Activated CD4-positive, alpha-beta memory T cell treated with anti-CD3 and anti-CD28 coated beads, Interleukin-2, amount 10 ng/mL, durations not matched to agents 7 days and 5 days (primary cell): ENCODE measurements at regions not wholly inside any gene's neighbourhood (a gene's known extent, or its start where the extent isn't known, plus 50 kb on each side); places are given as distances from the start of the nearest gene placed in this dataset.

Experiments
- CTCF ChIA-PET: fragments of 350-600 bp; sonication (Branson Sonifier 250); formaldehyde crosslinking; loops from one replicate; lab custom pipeline; 2021; ENCODE audit warnings: antibody characterized with exemption, inconsistent platforms; lab: Charles Lee
- POLR2A ChIA-PET: fragments of 350-600 bp; sonication (Branson Sonifier 250); formaldehyde crosslinking; loops from one replicate; lab custom pipeline; 2021; ENCODE audit warnings: antibody characterized with exemption; lab: Charles Lee
- DNase-seq: peaks from one replicate; pipeline ENCODE4 v3.0.0-alpha.2; 2020
- H3K27ac Mint-ChIP-seq: one replicate; pipeline ENCODE4 v1.8.0; 2021; ENCODE audit warnings: mild to moderate bottlenecking, mixed read lengths
- H3K27me3 Mint-ChIP-seq: one replicate; pipeline ENCODE4 v1.8.0; 2021; ENCODE audit warnings: mixed read lengths
- H3K36me3 Mint-ChIP-seq: one replicate; pipeline ENCODE4 v1.8.0; 2021; ENCODE audit warnings: low read depth, mixed read lengths
- H3K4me1 Mint-ChIP-seq: one replicate; pipeline ENCODE4 v1.8.0; 2021; ENCODE audit warnings: mixed read lengths
- H3K4me3 Mint-ChIP-seq: one replicate; pipeline ENCODE4 v1.8.0; 2021; ENCODE audit warnings: mild to moderate bottlenecking, mixed read lengths
- H3K9me3 Mint-ChIP-seq: one replicate; pipeline ENCODE4 v1.8.0; 2021; ENCODE audit warnings: mixed read lengths

GRCh38 chr6:166836785-166837718 is 119.3 kb downstream of the RNASET2 start:
- H3K27ac Mint-ChIP-seq = no peak overlapping the region
- CTCF ChIA-PET = no interaction called here
- peaks cover 6% of the 10 kb centered on the region for H3K36me3 Mint-ChIP-seq
- no peak for DNase-seq
- peaks cover 13% of the 10 kb centered on the region for H3K9me3 Mint-ChIP-seq
- POLR2A ChIA-PET = no interaction called here
- no peaks in the 10 kb centered on the region for H3K27me3 Mint-ChIP-seq
- H3K4me3 Mint-ChIP-seq = no peak overlapping the region
- peaks cover 2% of the 10 kb centered on the region for H3K4me1 Mint-ChIP-seq

- no peak overlapping the region for H3K4me3 Mint-ChIP-seq
- H3K4me1 Mint-ChIP-seq = peaks cover 13% of the 10 kb centered on the region
- ChIA-PET POLR2A (no interaction called here), CTCF (interaction anchor here (1.3 kb wide), 1 partner anchor 33 kb away, joined by 3 read pairs; no protein-coding TSS in a partner anchor)
- no peak for DNase-seq
- H3K27ac Mint-ChIP-seq = no peak overlapping the region
- no peaks in the 10 kb centered on the region for H3K27me3 Mint-ChIP-seq
- peaks cover 6% of the 10 kb centered on the region for H3K36me3 Mint-ChIP-seq
- H3K9me3 Mint-ChIP-seq = peaks cover 13% of the 10 kb centered on the region
Measured at GRCh38 chr6:166834049-166834448, 122.3 kb downstream of the RNASET2 start.

DNA sequence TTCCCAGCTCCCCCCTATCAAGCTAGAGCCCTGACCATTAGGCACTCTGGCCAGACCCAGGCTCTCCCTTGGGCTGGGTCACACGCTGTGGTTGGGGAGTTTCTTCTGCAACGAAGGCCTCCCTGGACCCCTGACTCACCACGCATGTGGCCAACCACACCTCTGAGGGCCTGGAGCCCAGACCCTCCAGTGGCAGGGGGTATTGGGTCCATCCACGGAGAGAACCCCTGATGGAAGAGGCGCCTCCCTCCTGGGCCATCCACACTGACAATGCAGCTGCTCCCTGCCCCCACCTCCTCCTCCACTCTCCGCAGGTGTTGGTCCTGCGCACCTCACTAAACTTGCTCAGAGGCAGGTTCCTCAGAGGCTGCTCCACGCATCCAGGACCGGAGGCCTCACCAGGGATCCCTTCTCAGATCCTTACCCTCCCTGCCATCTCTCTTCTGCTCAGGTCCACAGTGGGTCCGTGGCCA is 125.4 kb downstream of the RNASET2 start:
- CTCF ChIA-PET = no interaction called here

DNA sequence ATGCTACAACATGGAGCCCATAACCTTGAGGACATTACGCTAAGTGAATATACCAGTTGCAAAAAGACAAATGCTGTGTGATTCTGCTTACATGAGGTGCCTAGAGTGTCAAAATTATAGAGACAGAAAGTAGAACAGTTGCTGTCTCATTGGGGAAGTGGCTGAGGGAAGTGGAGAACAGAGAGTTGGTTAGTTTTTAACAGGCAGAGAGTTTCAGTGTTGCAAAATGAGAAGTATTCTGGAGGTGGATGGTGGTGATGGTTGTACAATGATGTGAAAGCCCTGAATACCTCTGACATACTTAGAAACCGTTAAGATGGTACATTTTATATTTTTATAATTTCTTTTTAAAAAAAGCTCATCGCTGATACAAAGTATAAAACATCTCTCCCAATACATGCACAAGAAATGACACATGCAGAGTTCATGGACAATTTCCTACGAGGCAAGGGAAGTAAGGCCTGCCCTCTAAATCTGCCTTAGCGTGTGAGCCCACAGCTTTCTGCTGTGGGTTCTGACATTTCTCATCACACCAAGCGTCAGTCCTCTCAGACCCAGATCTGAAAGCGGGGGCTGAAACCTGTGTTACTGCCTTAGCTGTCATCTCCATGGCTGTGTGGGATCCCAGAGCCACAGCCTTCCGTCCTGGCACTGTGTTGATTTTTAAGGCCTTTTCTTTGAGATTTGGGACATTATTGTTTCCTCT is 126.0 kb downstream of the RNASET2 start:
- Mint-ChIP-seq H3K4me1 (peaks cover 13% of the 10 kb centered on the region), H3K27ac (no peak overlapping the region), H3K9me3 (peaks cover 10% of the 10 kb centered on the region), H3K27me3 (no peaks in the 10 kb centered on the region), H3K36me3 (peaks cover 3% of the 10 kb centered on the region), H3K4me3 (no peak overlapping the region)
- ChIA-PET POLR2A (no interaction called here), CTCF (no interaction called here)
- DNase-seq = no peak

More for the DNA sequence above, 125.4 kb downstream of the RNASET2 start:
- Mint-ChIP-seq H3K9me3 (peaks cover 10% of the 10 kb centered on the region), H3K27ac (no peak overlapping the region), H3K4me3 (no peak overlapping the region), H3K4me1 (peaks cover 13% of the 10 kb centered on the region), H3K36me3 (peaks cover 3% of the 10 kb centered on the region), H3K27me3 (no peaks in the 10 kb centered on the region)
- no peak for DNase-seq
- POLR2A ChIA-PET = no interaction called here

GRCh38 chr6:166826264-166826663 is 130.1 kb downstream of the RNASET2 start:
- Mint-ChIP-seq H3K9me3 (no peaks in the 10 kb centered on the region), H3K36me3 (no peaks in the 10 kb centered on the region), H3K4me3 (no peak overlapping the region), H3K27ac (no peak overlapping the region), H3K27me3 (no peaks in the 10 kb centered on the region), H3K4me1 (peaks cover 9% of the 10 kb centered on the region)
- ChIA-PET CTCF (no interaction called here), POLR2A (no interaction called here)
- DNase-seq = no peak

DNA sequence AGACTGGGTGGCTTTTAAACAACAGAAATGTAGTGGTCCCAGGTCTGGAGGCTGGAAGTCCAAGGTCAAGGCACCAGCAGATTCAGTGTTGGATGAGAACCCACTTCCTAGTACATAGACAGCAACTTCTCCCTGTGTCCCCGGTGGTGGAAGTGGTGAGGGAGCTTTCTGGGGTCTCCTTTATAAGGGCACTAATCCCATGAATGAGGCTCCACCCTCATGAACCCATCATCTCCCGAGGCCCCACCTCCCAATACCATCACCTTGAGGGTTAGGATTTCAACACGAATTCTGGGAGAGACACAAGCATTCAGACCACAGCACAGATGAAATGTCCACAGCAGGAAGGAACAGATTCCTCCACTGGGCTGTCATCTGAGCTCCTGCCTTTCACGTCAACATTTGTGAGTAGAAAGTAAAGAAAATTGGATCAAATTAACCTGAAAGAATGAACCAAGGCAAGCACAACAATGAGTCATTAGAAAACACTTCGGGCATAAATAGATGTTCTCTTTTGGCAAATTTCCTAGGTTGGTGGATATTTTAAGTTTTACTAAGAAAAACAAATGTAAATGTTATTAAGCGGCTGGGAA is 130.7 kb downstream of the RNASET2 start:
- Mint-ChIP-seq H3K36me3 (no peaks in the 10 kb centered on the region), H3K27ac (no peak overlapping the region), H3K4me3 (no peak overlapping the region), H3K4me1 (peaks cover 6% of the 10 kb centered on the region), H3K9me3 (no peaks in the 10 kb centered on the region), H3K27me3 (no peaks in the 10 kb centered on the region)
- DNase-seq = no peak
- CTCF ChIA-PET = no interaction called here
- POLR2A ChIA-PET = no interaction called here

- Mint-ChIP-seq H3K4me3 (no peak overlapping the region), H3K36me3 (no peaks in the 10 kb centered on the region), H3K27ac (no peak overlapping the region), H3K9me3 (no peaks in the 10 kb centered on the region), H3K4me1 (no peaks in the 10 kb centered on the region), H3K27me3 (no peaks in the 10 kb centered on the region)
- no peak for DNase-seq
- POLR2A ChIA-PET = no interaction called here
- CTCF ChIA-PET = no interaction called here
Measured at GRCh38 chr6:166824880-166825250, 131.5 kb downstream of the RNASET2 start.

GRCh38 chr6:166824146-166824879 is 132.0 kb downstream of the RNASET2 start:
- Mint-ChIP-seq H3K36me3 (no peaks in the 10 kb centered on the region), H3K9me3 (no peaks in the 10 kb centered on the region), H3K4me1 (no peaks in the 10 kb centered on the region), H3K27ac (no peak overlapping the region), H3K4me3 (no peak overlapping the region), H3K27me3 (no peaks in the 10 kb centered on the region)
- DNase-seq = no peak
- ChIA-PET POLR2A (no interaction called here), CTCF (no interaction called here)

- no peak overlapping the region for H3K4me3 Mint-ChIP-seq
Measured at GRCh38 chr6:166822609-166823008, 133.7 kb downstream of the RNASET2 start.

DNA sequence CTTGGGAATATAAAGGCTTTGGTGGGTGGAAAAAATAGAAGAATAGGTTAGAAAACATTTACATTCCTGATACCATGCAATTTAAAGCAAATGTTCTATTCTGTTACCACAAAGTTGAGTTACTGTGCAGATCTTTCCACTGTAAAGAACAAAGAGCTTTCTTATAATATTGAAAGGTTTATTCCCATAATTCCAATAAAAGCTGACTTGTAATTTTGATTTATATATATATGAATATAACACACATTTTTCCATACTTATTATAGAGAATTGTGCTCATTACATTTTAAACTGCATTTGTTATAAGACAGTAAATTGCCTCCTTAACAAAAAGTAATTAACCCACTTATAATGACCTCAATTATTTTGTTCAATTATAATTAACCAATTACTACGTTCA is 135.9 kb downstream of the RNASET2 start:
- CTCF ChIA-PET = no interaction called here
- Mint-ChIP-seq H3K4me1 (no peaks in the 10 kb centered on the region), H3K9me3 (no peaks in the 10 kb centered on the region), H3K4me3 (no peak overlapping the region), H3K27ac (no peak overlapping the region), H3K36me3 (no peaks in the 10 kb centered on the region), H3K27me3 (no peaks in the 10 kb centered on the region)
- POLR2A ChIA-PET = no interaction called here
- DNase-seq = no peak

More at GRCh38 chr6:166822609-166823008, 133.7 kb downstream of the RNASET2 start:
- Mint-ChIP-seq H3K4me1 (no peaks in the 10 kb centered on the region), H3K27me3 (no peaks in the 10 kb centered on the region), H3K36me3 (no peaks in the 10 kb centered on the region), H3K27ac (no peak overlapping the region), H3K9me3 (no peaks in the 10 kb centered on the region)
- no peak for DNase-seq
- CTCF ChIA-PET = no interaction called here
- POLR2A ChIA-PET = no interaction called here

- Mint-ChIP-seq H3K4me1 (no peaks in the 10 kb centered on the region), H3K4me3 (no peak overlapping the region), H3K27me3 (no peaks in the 10 kb centered on the region), H3K9me3 (no peaks in the 10 kb centered on the region), H3K27ac (no peak overlapping the region), H3K36me3 (no peaks in the 10 kb centered on the region)
- POLR2A ChIA-PET = no interaction called here
- CTCF ChIA-PET = no interaction called here
- DNase-seq = no peak
Measured at GRCh38 chr6:166820070-166820469, 136.3 kb downstream of the RNASET2 start.

DNA sequence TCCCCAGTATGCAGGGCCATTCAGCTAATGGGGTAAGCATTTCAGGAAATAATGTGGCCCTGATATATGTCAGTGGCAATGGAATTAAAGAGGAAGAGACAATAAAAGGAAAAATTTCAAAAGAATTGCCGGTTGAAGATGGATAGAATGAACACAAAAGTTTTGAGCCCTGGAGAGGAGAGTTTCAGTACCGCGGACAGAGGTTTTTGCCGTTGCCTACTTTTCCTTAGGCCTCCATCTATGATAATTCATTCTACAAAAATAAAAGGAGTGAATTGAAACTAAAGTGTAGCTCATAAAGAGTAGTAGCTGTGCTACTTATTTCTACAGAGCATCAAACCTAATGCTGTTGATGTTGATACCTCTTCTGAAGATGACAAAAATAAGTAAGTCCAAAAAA is 140.7 kb downstream of the RNASET2 start:
- CTCF ChIA-PET = no interaction called here
- DNase-seq = no peak
- no peaks in the 10 kb centered on the region for H3K27me3 Mint-ChIP-seq
- no peaks in the 10 kb centered on the region for H3K9me3 Mint-ChIP-seq
- no peaks in the 10 kb centered on the region for H3K36me3 Mint-ChIP-seq
- POLR2A ChIA-PET = no interaction called here
- no peak overlapping the region for H3K27ac Mint-ChIP-seq
- no peaks in the 10 kb centered on the region for H3K4me1 Mint-ChIP-seq
- H3K4me3 Mint-ChIP-seq = no peak overlapping the region

GRCh38 chr6:166814390-166814789 is 142.0 kb downstream of the RNASET2 start:
- H3K36me3 Mint-ChIP-seq = no peaks in the 10 kb centered on the region
- POLR2A ChIA-PET = no interaction called here
- H3K9me3 Mint-ChIP-seq = no peaks in the 10 kb centered on the region
- no peaks in the 10 kb centered on the region for H3K27me3 Mint-ChIP-seq
- no peak overlapping the region for H3K27ac Mint-ChIP-seq
- no peak for DNase-seq
- H3K4me1 Mint-ChIP-seq = no peaks in the 10 kb centered on the region
- H3K4me3 Mint-ChIP-seq = no peak overlapping the region
- CTCF ChIA-PET = no interaction called here
